Activated CD4-positive, CD25-positive, alpha-beta regulatory T cell treated with anti-CD3 and anti-CD28 coated beads, Interleukin-2, amount 50 U/mL, for 72 hours (primary cell): ENCODE measurements at regions not wholly inside any gene's neighbourhood (a gene's known extent, or its start where the extent isn't known, plus 50 kb on each side); places are given as distances from the start of the nearest gene placed in this dataset.
"Not testable (repeated sequence)": the region's sequence is repeated elsewhere in the genome, so short reads cannot be mapped to it uniquely, and the experiment has no call there.

Experiments
- DNase-seq: peaks from one replicate; pipeline ENCODE4 v3.0.0; 2021

- DNase-seq: no peak
These were observed 543.5 kb upstream of the SALL3 start for GRCh38 chr18:78436110-78436509.

- DNase-seq: not testable (repeated sequence)
These were observed 541.4 kb upstream of the SALL3 start for GRCh38 chr18:78438235-78438634.

- no peak for DNase-seq
These were observed 533.7 kb upstream of the SALL3 start for GRCh38 chr18:78445880-78446279.

- no peak for DNase-seq
These were observed 532.4 kb upstream of the SALL3 start for GRCh38 chr18:78447211-78447610.

- no peak for DNase-seq
These were observed 531.5 kb upstream of the SALL3 start for GRCh38 chr18:78448106-78448505.

- DNase-seq: no peak
These were observed 531.0 kb upstream of the SALL3 start for GRCh38 chr18:78448591-78448990.

- DNase-seq: no peak
These were observed 525.4 kb upstream of the SALL3 start for GRCh38 chr18:78454221-78454620.

- DNase-seq: no peak
These were observed 524.2 kb upstream of the SALL3 start for GRCh38 chr18:78455386-78455785.

GRCh38 chr18:78457011-78457410 is 522.6 kb upstream of the SALL3 start:
- DNase-seq: no peak

GRCh38 chr18:78457731-78458130 is 521.9 kb upstream of the SALL3 start:
- no peak for DNase-seq

- DNase-seq: no peak
These were observed 521.3 kb upstream of the SALL3 start for GRCh38 chr18:78458356-78458755.

GRCh38 chr18:78459668-78460067 is 520.0 kb upstream of the SALL3 start:
- no peak for DNase-seq

GRCh38 chr18:78460558-78460957 is 519.1 kb upstream of the SALL3 start:
- no peak for DNase-seq

GRCh38 chr18:78473563-78473962 is 506.1 kb upstream of the SALL3 start:
- no peak for DNase-seq

GRCh38 chr18:78477840-78478239 is 501.8 kb upstream of the SALL3 start:
- DNase-seq: no peak

- DNase-seq: no peak
These were observed 500.2 kb upstream of the SALL3 start for GRCh38 chr18:78479443-78479842.

- no peak for DNase-seq
These were observed 499.2 kb upstream of the SALL3 start for GRCh38 chr18:78480262-78481054.

GRCh38 chr18:78482378-78482777 is 497.2 kb upstream of the SALL3 start:
- no peak for DNase-seq

GRCh38 chr18:78487649-78488048 is 492.0 kb upstream of the SALL3 start:
- no peak for DNase-seq

- DNase-seq: no peak
These were observed 487.4 kb upstream of the SALL3 start for GRCh38 chr18:78492064-78492812.

GRCh38 chr18:78492813-78493371 is 486.7 kb upstream of the SALL3 start:
- DNase-seq: no peak

- not testable (repeated sequence) for DNase-seq
These were observed 486.1 kb upstream of the SALL3 start for GRCh38 chr18:78493490-78493889.

- DNase-seq: no peak
These were observed 485.2 kb upstream of the SALL3 start for GRCh38 chr18:78494204-78495085.
